ENCODE measurements at regions not wholly inside any gene's neighbourhood (a gene's known extent, or its start where the extent isn't known, plus 50 kb on each side); places are given as distances from the start of the nearest gene placed in this dataset.

GRCh38 chr11:121372028-121372427 is 79.5 kb downstream of the SC5D start:
- Histone ChIP-seq H3K4me3 (ENCODE audit: insufficient read depth, low read depth, low read length) (no peak overlapping the region), H3K18ac (ENCODE audit: low read depth, low read length) (no peak overlapping the region), H2BK20ac (ENCODE audit: low read depth, low read length) (no peak overlapping the region), H3K9me1 (ENCODE audit: insufficient read depth, low read length) (no peaks in the 10 kb centered on the region), H3K56ac (ENCODE audit: extremely low read depth, insufficient read depth, low read length) (no peak overlapping the region), H4K5ac (ENCODE audit: low read depth, low read length) (no peak overlapping the region), H2BK120ac (ENCODE audit: low read depth, low read length) (no peak overlapping the region), H3K9me3 (ENCODE audit: control insufficient read depth, insufficient read depth, low read length) (no peaks in the 10 kb centered on the region), H3K4me1 (ENCODE audit: control insufficient read depth, insufficient read depth, low read length) (no peaks in the 10 kb centered on the region), H2AK9ac (replicated peaks; ENCODE audit: low read depth, low read length, poor library complexity) (no peak overlapping the region), H3K14ac (replicated peaks; ENCODE audit: low read depth, low read length) (no peak overlapping the region), H4K8ac (ENCODE audit: low read depth in 2 of 2, low read length in 2 of 2) (no peak overlapping the region), H2BK15ac (ENCODE audit: low read depth, low read length) (no peak overlapping the region), H3K27me3 (ENCODE audit: control insufficient read depth, insufficient read depth, low read length) (peaks cover 22% of the 10 kb centered on the region), H2AFZ (replicated peaks; ENCODE audit: low read length, poor library complexity) (no peak overlapping the region), H2AK5ac (ENCODE audit: low read depth, low read length) (no peak overlapping the region), H3K79me1 (ENCODE audit: low read depth in 1 of 2, low read length in 2 of 2) (no peaks in the 10 kb centered on the region), H3K36me3 (ENCODE audit: control insufficient read depth, insufficient read depth, low read length) (no peaks in the 10 kb centered on the region), H4K20me1 (ENCODE audit: insufficient read depth, low read length) (no peaks in the 10 kb centered on the region), H2BK5ac (ENCODE audit: low read depth, low read length, poor library complexity, severe bottlenecking) (no peak overlapping the region), H3K23ac (ENCODE audit: low read depth, low read length) (no peak overlapping the region), H3K27ac (ENCODE audit: insufficient read depth, low read length) (no peak overlapping the region), H3K4me2 (ENCODE audit: low read depth, low read length) (no peak overlapping the region), H3K9ac (ENCODE audit: low read depth, low read length) (no peak overlapping the region), H4K91ac (ENCODE audit: insufficient read depth, low read depth, low read length) (no peak overlapping the region), H3K4ac (ENCODE audit: low read depth, low read length) (no peak overlapping the region)
- CTCF ChIA-PET: no interaction called here
- no CpG with 5 or more reads among the region's 2 CpGs for WGBS, 2 experiments (ENCODE audit: extremely low coverage in 2 of 2, insufficient read length in 1 of 2)
- TF ChIP-seq RAD21 (IDR thresholded peaks at IDR 0.05; ENCODE audit: low read length): no peak
- TF ChIP-seq CEBPB (IDR thresholded peaks at IDR 0.05; ENCODE audit: low read depth, low read length): no peak
- TF ChIP-seq RCOR1 (IDR thresholded peaks at IDR 0.05; ENCODE audit: insufficient replicate concordance, low read length): no peak
- TF ChIP-seq NFE2L2 (IDR thresholded peaks at IDR 0.05; ENCODE audit: low read depth, low read length): no peak
- TF ChIP-seq POLR2A (IDR thresholded peaks at IDR 0.05; ENCODE audit: low read depth, low read length): no peak
- no peak for TF ChIP-seq MAFK (IDR thresholded peaks at IDR 0.05; ENCODE audit: low read depth, low read length)
- no peak for TF ChIP-seq FOS (IDR thresholded peaks at IDR 0.05; ENCODE audit: low read depth, low read length)
- TF ChIP-seq, protein P1, sequence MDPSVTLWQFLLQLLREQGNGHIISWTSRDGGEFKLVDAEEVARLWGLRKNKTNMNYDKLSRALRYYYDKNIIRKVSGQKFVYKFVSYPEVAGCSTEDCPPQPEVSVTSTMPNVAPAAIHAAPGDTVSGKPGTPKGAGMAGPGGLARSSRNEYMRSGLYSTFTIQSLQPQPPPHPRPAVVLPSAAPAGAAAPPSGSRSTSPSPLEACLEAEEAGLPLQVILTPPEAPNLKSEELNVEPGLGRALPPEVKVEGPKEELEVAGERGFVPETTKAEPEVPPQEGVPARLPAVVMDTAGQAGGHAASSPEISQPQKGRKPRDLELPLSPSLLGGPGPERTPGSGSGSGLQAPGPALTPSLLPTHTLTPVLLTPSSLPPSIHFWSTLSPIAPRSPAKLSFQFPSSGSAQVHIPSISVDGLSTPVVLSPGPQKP (IDR thresholded peaks at IDR 0.05; ENCODE audit: borderline replicate concordance, low read depth, low read length): no peak
- no peak for TF ChIP-seq CHD1 (IDR thresholded peaks at IDR 0.05; ENCODE audit: low read depth, low read length)
- no peak for TF ChIP-seq BHLHE40 (IDR thresholded peaks at IDR 0.05; ENCODE audit: low read depth, low read length)
- no peak for TF ChIP-seq CTCF (conservative IDR thresholded peaks at IDR 0.05; ENCODE audit: low read depth, low read length)
- no peak for TF ChIP-seq MAZ (IDR thresholded peaks at IDR 0.05; ENCODE audit: borderline replicate concordance, low read depth, low read length)
- no peak for TF ChIP-seq RFX5 (IDR thresholded peaks at IDR 0.05; ENCODE audit: low read depth, low read length)
- BruUV-seq (replicated peaks): no TSS peak
- dilution Hi-C loops (cut with HindIII; ENCODE audit: low sequenced_read_pairs, unreplicated experiment) (no loop called here), in situ Hi-C loops (cut with MboI; ENCODE audit: low sequenced_read_pairs) (no loop called here), intact Hi-C loops (cut with micrococcal nuclease) (no loop called here)
- ATAC-seq (ENCODE audit: low read depth): no peak
- no peak for DNase-seq
- POLR2A ChIA-PET (ENCODE audit: unreplicated experiment): no interaction called here
